Neuronal stem cell (in vitro differentiated cells): ENCODE measurements at regions not wholly inside any gene's neighbourhood (a gene's known extent, or its start where the extent isn't known, plus 50 kb on each side); places are given as distances from the start of the nearest gene placed in this dataset.

Experiments used
- DNase-seq: peaks from one replicate; pipeline ENCODE4 v3.0.0-alpha.2; 2013; ENCODE audit warnings: low spot score
- H2AFZ ChIP-seq: one replicate; pipeline ENCODE4 v1.6.1; 2013; ENCODE audit warnings: mild to moderate bottlenecking, low read length, inconsistent platforms
- H2AK5ac ChIP-seq: 2 replicates; pipeline ENCODE4 v1.6.1; 2013; ENCODE audit warnings: low read depth, mild to moderate bottlenecking, inconsistent platforms, low read length, moderate library complexity, mixed read lengths
- H2BK120ac ChIP-seq: 2 replicates; pipeline ENCODE4 v1.6.1; 2013; ENCODE audit warnings: low read depth, mild to moderate bottlenecking, inconsistent platforms, low read length, moderate library complexity, mixed read lengths
- H2BK12ac ChIP-seq: one replicate; pipeline ENCODE4 v1.6.1; 2013; ENCODE audit warnings: low read length, inconsistent platforms
- H2BK15ac ChIP-seq: 2 replicates; pipeline ENCODE4 v1.6.1; 2013; ENCODE audit warnings: mild to moderate bottlenecking, low read length, inconsistent platforms, mixed read lengths
- H2BK5ac ChIP-seq: one replicate; pipeline ENCODE4 v1.6.1; 2013; ENCODE audit warnings: inconsistent platforms, mild to moderate bottlenecking, low read length, moderate library complexity
- H3K14ac ChIP-seq: one replicate; pipeline ENCODE4 v1.6.1; 2013; ENCODE audit warnings: low read length, inconsistent platforms
- H3K18ac ChIP-seq: 2 replicates; pipeline ENCODE4 v1.6.1; 2013; ENCODE audit warnings: low read length, inconsistent platforms
- H3K23ac ChIP-seq: 2 replicates; pipeline ENCODE4 v1.6.1; 2013; ENCODE audit warnings: low read depth, mild to moderate bottlenecking, mixed read lengths, low read length, inconsistent platforms; ENCODE audit not compliant: poor library complexity
- H3K27ac ChIP-seq: replicated peaks from 3 replicates; pipeline ENCODE4 v1.5.1; 2013; ENCODE audit warnings: low read length, inconsistent platforms
- H3K27me3 ChIP-seq, 3 experiments: 2 replicates each; pipeline ENCODE4 v1.6.1; 2013; ENCODE audit warnings: low read length in 3 of 3, mild to moderate bottlenecking in 2 of 3, inconsistent platforms in 1 of 3, low read depth in 1 of 3, mixed read lengths in 1 of 3, moderate library complexity in 1 of 3; ENCODE audit not compliant: control insufficient read depth in 3 of 3, insufficient read depth in 3 of 3
- H3K36me3 ChIP-seq, 2 donors: replicated peaks in 1 of 2; 2 replicates each; pipeline ENCODE4 v1.6.1; 2013; ENCODE audit warnings: low read length in 2 of 2; ENCODE audit not compliant: control insufficient read depth in 2 of 2, insufficient read depth in 2 of 2
- H3K4ac ChIP-seq: 2 replicates; pipeline ENCODE4 v1.6.1; 2013; ENCODE audit warnings: inconsistent platforms, mild to moderate bottlenecking, low read length, moderate library complexity
- H3K4me1 ChIP-seq, 2 donors: 1 replicate in 1 of 2; 2 replicates in 1 of 2; pipeline ENCODE4 v1.6.1; 2013; ENCODE audit warnings: low read length in 2 of 2, low read depth in 1 of 2; ENCODE audit not compliant: control insufficient read depth in 2 of 2, insufficient read depth in 1 of 2
- H3K4me2 ChIP-seq: one replicate; pipeline ENCODE4 v1.6.1; 2013; ENCODE audit warnings: mild to moderate bottlenecking, low read length, inconsistent platforms; ENCODE audit not compliant: insufficient read depth, poor library complexity, severe bottlenecking
- H3K4me3 ChIP-seq, 2 donors: 2 replicates each; pipeline ENCODE4 v1.5.1; 2013; ENCODE audit warnings: low read length in 2 of 2, mild to moderate bottlenecking in 2 of 2, inconsistent platforms in 1 of 2, moderate library complexity in 1 of 2
- H3K79me1 ChIP-seq: one replicate; pipeline ENCODE4 v1.6.1; 2013; ENCODE audit warnings: low read depth, mild to moderate bottlenecking, inconsistent platforms, low read length, moderate library complexity
- H3K9ac ChIP-seq: one replicate; pipeline ENCODE4 v1.6.1; 2013; ENCODE audit warnings: mild to moderate bottlenecking, low read depth, low read length, inconsistent platforms; ENCODE audit not compliant: poor library complexity
- H3K9me3 ChIP-seq, 2 donors: replicated peaks in 1 of 2; 2 replicates each; pipeline versions ENCODE3 to v1.6.1; 2013; ENCODE audit warnings: low read length in 2 of 2, mild to moderate bottlenecking in 2 of 2, inconsistent platforms in 1 of 2, low read depth in 1 of 2, mixed read lengths in 1 of 2, moderate library complexity in 1 of 2; ENCODE audit not compliant: control insufficient read depth in 2 of 2, insufficient read depth in 1 of 2
- H4K8ac ChIP-seq: one replicate; pipeline ENCODE4 v1.6.1; 2013; ENCODE audit warnings: low read depth, mild to moderate bottlenecking, inconsistent platforms, low read length, moderate library complexity
- H4K91ac ChIP-seq: one replicate; pipeline ENCODE4 v1.6.1; 2013; ENCODE audit warnings: low read length, low read depth, mild to moderate bottlenecking, inconsistent platforms; ENCODE audit not compliant: poor library complexity
- WGBS, 2 donors: extraction: QIAGEN DNeasy Blood & Tissue Kit; methylation state at CpG; one replicate each; pipeline ENCODE4 v1.1.7; 2013; ENCODE audit warnings: missing lambda C conversion rate in 2 of 2, mixed read lengths in 1 of 2; ENCODE audit not compliant: insufficient read length in 2 of 2, insufficient replicate concordance in 1 of 2; ENCODE audit errors: extremely low coverage in 2 of 2; 5-methylcytosine and 5-hydroxymethylcytosine counted together

GRCh38 chr16:26330654-26331053 lies 638.9 kb downstream of the HS3ST4 start:
- Histone ChIP-seq H3K36me3 (no peaks in the 10 kb centered on the region), H3K9ac (no peak overlapping the region), H4K91ac (no peak overlapping the region), H3K4ac (no peak overlapping the region), H3K27ac (no peak overlapping the region), H3K4me2 (no peak overlapping the region), H3K14ac (no peak overlapping the region), H2BK5ac (no peak overlapping the region), H2BK120ac (no peak overlapping the region), H3K23ac (no peak overlapping the region), H2BK15ac (no peak overlapping the region), H2AFZ (no peak overlapping the region), H3K27me3 (no peaks in the 10 kb centered on the region), H3K79me1 (no peaks in the 10 kb centered on the region), H2AK5ac (no peak overlapping the region), H3K4me1 (no peaks in the 10 kb centered on the region), H3K18ac (no peak overlapping the region), H3K4me3 (no peak overlapping the region), H4K8ac (no peak overlapping the region), H3K9me3 (peaks cover 0 to 5% of the 10 kb centered on the region in 2 donors), H2BK12ac (no peak overlapping the region)
- no CpG with 5 or more reads among the region's 1 CpG for WGBS, 2 donors
- DNase-seq = no peak

- H3K4me3 ChIP-seq = no peak overlapping the region
- WGBS, 2 donors = no CpG with 5 or more reads among the region's 8 CpGs
- no peak overlapping the region for H2BK15ac ChIP-seq
- H3K79me1 ChIP-seq = no peaks in the 10 kb centered on the region
- no peak overlapping the region for H2AFZ ChIP-seq
- no peak overlapping the region for H3K9ac ChIP-seq
- H3K23ac ChIP-seq = no peak overlapping the region
- DNase-seq = no peak
- no peak overlapping the region for H2BK12ac ChIP-seq
- H3K4me2 ChIP-seq = no peak overlapping the region
- no peak overlapping the region for H3K18ac ChIP-seq
- H4K91ac ChIP-seq = no peak overlapping the region
- no peak overlapping the region for H4K8ac ChIP-seq
- no peak overlapping the region for H3K4ac ChIP-seq
- H3K36me3 ChIP-seq = no peaks in the 10 kb centered on the region
- H3K14ac ChIP-seq = no peak overlapping the region
- no peak overlapping the region for H3K27ac ChIP-seq
- no peak overlapping the region for H2BK5ac ChIP-seq
- no peaks in the 10 kb centered on the region for H3K9me3 ChIP-seq
- no peaks in the 10 kb centered on the region for H3K27me3 ChIP-seq
- H3K4me1 ChIP-seq = peaks cover 0 to 2% of the 10 kb centered on the region in 2 donors
- no peak overlapping the region for H2BK120ac ChIP-seq
- no peak overlapping the region for H2AK5ac ChIP-seq
These were observed 642.7 kb downstream of the HS3ST4 start for GRCh38 chr16:26334218-26335111.

- H3K9me3 ChIP-seq = no peaks in the 10 kb centered on the region
- H3K27me3 ChIP-seq = no peaks in the 10 kb centered on the region
- no peak overlapping the region for H2BK5ac ChIP-seq
- no peak overlapping the region for H4K8ac ChIP-seq
- H3K79me1 ChIP-seq = no peaks in the 10 kb centered on the region
- no peak overlapping the region for H3K18ac ChIP-seq
- H3K36me3 ChIP-seq = no peaks in the 10 kb centered on the region
- no peak overlapping the region for H2AFZ ChIP-seq
- H3K4me1 ChIP-seq = peaks cover 0 to 2% of the 10 kb centered on the region in 2 donors
- no peak overlapping the region for H2BK120ac ChIP-seq
- H2AK5ac ChIP-seq = no peak overlapping the region
- no peak overlapping the region for H4K91ac ChIP-seq
- H3K4me2 ChIP-seq = no peak overlapping the region
- no peak overlapping the region for H2BK12ac ChIP-seq
- H3K9ac ChIP-seq = no peak overlapping the region
- H3K23ac ChIP-seq = no peak overlapping the region
- H3K4me3 ChIP-seq = no peak overlapping the region
- H3K27ac ChIP-seq = no peak overlapping the region
- no CpG with 5 or more reads among the region's 6 CpGs for WGBS, 2 donors
- H2BK15ac ChIP-seq = no peak overlapping the region
- no peak overlapping the region for H3K4ac ChIP-seq
- no peak for DNase-seq
- no peak overlapping the region for H3K14ac ChIP-seq
These were observed 643.6 kb downstream of the HS3ST4 start for GRCh38 chr16:26335236-26335853.

- no peak overlapping the region for H3K9ac ChIP-seq
- no peak overlapping the region for H4K91ac ChIP-seq
- H3K9me3 ChIP-seq = no peaks in the 10 kb centered on the region
- H4K8ac ChIP-seq = no peak overlapping the region
- H2BK120ac ChIP-seq = no peak overlapping the region
- H2BK12ac ChIP-seq = no peak overlapping the region
- WGBS, 2 donors = no CpG with 5 or more reads among the region's 6 CpGs
- no peak for DNase-seq
- H3K27ac ChIP-seq = no peak overlapping the region
- peaks cover 0 to 2% of the 10 kb centered on the region in 2 donors for H3K4me1 ChIP-seq
- no peaks in the 10 kb centered on the region for H3K27me3 ChIP-seq
- no peak overlapping the region for H2AFZ ChIP-seq
- H3K14ac ChIP-seq = no peak overlapping the region
- no peak overlapping the region for H3K4ac ChIP-seq
- H3K4me3 ChIP-seq = no peak overlapping the region
- no peaks in the 10 kb centered on the region for H3K79me1 ChIP-seq
- no peak overlapping the region for H2BK15ac ChIP-seq
- no peaks in the 10 kb centered on the region for H3K36me3 ChIP-seq
- no peak overlapping the region for H3K23ac ChIP-seq
- H3K18ac ChIP-seq = no peak overlapping the region
- H3K4me2 ChIP-seq = no peak overlapping the region
- H2BK5ac ChIP-seq = no peak overlapping the region
- H2AK5ac ChIP-seq = no peak overlapping the region
These were observed 650.9 kb downstream of the HS3ST4 start for GRCh38 chr16:26342621-26343020.
